GM19463 (cell line): ENCODE measurements at regions not wholly inside any gene's neighbourhood (a gene's known extent, or its start where the extent isn't known, plus 50 kb on each side); places are given as distances from the start of the nearest gene placed in this dataset.
A peak's percentile ranks its signal among the peaks of the same experiment; 100 is the strongest.
"Not testable (repeated sequence)": the region's sequence is repeated elsewhere in the genome, so short reads cannot be mapped to it uniquely, and the experiment has no call there.

Experiments used
- ATAC-seq: cut with Tn5 transposase; IDR thresholded peaks from one replicate; pipeline ENCODE4 v1.9.1; 2021; ENCODE audit warnings: mild to moderate bottlenecking, moderate library complexity; ENCODE audit not compliant: unreplicated experiment

- no peak for ATAC-seq
Measured at GRCh38 chr2:150371044-150371818, 116.2 kb downstream of the RND3 start.

DNA sequence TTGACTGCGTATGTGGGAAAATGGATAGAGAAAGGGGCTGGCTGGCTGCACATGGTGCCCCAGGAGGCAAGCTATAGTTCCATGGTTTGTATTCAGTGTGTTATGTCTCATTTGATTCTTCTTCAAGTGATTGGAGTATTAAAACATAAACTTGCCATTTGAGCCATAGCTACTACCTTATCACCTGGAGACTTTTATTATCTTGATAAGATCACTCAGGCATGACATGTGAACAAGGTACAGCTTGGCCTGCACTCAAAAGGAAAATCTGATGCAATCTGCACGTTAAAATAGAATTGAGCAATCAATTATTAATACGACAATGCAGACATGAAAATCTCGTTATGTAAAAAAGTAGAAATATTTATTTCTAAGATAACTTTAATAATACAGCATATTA is 116.9 kb downstream of the RND3 start:
- no peak for ATAC-seq

GRCh38 chr2:150369862-150370261 is 117.6 kb downstream of the RND3 start:
- ATAC-seq = no peak

DNA sequence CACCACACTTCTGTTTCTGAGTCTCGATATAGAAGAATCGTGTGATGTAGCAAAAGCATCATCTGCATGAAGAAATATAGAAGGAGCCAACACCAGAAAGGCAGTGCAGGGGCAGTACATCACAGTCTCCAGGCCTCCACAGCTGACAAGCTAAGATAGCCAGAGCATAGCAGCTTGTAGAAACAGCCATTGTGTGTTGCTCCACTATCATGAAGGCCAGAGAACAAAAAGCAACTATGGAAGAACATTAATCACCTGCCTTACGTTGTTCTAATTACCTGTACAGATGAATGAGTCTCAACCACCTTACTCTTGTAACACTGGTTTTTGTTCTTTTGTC is 129.0 kb downstream of the RND3 start:
- no peak for ATAC-seq

- ATAC-seq = peak; percentile 95
Measured at GRCh38 chr2:150357770-150358467, 129.5 kb downstream of the RND3 start.

GRCh38 chr2:150355440-150355839 is 132.0 kb downstream of the RND3 start:
- ATAC-seq = no peak

DNA sequence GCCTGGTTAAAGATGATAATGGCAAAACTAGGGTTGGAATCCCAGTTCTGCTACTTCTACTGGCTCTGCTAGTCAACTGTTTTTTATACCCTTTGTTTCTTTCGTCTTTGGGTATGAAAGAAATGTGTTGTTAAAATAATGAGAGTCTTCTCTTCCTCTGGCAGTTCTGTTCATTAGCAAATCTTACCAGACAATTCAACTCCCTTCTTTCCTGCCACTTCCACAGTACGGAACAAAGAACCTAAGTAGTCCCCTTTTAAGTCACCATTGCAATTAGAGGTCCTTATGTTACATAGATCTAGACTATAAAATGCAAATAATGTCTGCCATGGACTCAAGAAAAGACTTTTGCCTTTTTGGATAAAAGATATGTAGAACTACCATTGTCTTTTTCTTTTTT is 134.1 kb downstream of the RND3 start:
- no peak for ATAC-seq

GRCh38 chr2:150351922-150352321 is 135.5 kb downstream of the RND3 start:
- ATAC-seq = no peak

DNA sequence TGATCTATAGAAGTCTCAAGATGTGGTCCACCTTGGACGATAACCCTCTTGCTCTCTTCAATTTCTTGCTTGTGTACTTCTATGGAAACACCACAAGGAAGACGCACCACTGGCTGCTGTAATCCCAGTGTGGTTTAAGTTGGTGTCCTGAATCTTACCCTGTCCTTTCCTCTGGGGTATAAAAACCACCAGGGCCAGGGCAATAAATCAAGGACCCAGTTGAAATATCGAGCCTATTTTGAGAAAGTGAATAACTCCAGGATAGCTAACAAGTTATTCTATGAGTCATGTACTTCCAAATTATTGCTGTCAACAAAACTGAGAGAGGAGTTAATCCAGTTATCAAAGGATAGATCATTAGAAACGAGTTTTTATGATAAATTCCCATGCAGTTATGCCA is 137.0 kb downstream of the RND3 start:
- ATAC-seq = no peak

- ATAC-seq = no peak
Measured at GRCh38 chr2:150346806-150347205, 140.7 kb downstream of the RND3 start.

DNA sequence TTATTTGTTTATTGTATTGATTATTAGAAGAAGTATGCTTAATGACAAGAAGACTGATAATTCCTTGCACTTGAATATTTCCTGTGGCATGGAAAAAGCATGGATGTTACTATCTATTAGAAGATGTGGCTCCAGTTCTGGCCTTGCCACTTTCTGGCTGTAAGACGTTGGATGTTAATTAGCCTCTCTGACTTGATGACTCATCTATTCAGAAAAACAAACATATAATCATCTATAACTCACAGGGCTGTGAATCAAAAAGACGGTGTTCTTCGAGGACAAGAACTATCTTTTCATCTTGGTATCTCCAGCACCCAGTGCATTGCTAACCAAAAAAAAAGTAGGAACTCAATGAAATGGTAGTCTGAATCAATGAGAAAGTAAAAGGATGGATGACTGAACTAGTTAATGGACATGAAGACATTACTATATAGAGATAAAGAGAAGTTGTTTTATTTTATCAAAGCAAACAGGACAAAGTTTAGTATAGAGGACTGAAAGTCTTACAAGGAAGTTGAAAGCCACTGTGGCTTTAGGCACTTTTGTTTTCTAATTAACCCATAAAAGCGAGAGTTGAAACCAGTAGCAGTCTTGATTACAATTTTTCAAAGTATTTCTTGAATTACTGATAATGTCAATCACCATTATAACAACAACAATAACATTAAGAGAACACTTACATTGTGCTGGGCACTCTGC is 145.3 kb downstream of the RND3 start:
- no peak for ATAC-seq

GRCh38 chr2:150339951-150340350 is 147.5 kb downstream of the RND3 start:
- ATAC-seq = no peak

- ATAC-seq = no peak
Measured at GRCh38 chr2:150339282-150339681, 148.2 kb downstream of the RND3 start.

GRCh38 chr2:150335596-150335995 is 151.9 kb downstream of the RND3 start:
- no peak for ATAC-seq

DNA sequence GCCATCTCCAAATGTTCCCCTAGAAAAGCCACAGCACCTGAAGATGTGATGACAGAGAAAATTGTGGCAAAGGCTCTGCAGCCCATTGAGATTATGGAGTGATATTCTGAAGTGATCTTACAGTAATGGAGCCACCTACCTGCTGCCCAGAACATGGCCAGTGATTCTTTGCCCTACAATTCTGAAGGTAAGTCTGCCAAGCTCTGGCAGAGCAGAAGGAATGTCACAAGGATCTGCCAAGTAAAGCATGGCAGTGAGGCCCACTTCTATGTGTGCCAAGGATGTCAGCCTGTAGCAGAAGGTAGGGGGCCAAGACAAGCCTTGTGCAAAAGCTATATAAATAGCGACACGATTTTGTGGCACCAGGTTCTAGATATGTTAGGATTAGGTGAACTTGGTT is 155.1 kb downstream of the RND3 start:
- ATAC-seq = no peak

DNA sequence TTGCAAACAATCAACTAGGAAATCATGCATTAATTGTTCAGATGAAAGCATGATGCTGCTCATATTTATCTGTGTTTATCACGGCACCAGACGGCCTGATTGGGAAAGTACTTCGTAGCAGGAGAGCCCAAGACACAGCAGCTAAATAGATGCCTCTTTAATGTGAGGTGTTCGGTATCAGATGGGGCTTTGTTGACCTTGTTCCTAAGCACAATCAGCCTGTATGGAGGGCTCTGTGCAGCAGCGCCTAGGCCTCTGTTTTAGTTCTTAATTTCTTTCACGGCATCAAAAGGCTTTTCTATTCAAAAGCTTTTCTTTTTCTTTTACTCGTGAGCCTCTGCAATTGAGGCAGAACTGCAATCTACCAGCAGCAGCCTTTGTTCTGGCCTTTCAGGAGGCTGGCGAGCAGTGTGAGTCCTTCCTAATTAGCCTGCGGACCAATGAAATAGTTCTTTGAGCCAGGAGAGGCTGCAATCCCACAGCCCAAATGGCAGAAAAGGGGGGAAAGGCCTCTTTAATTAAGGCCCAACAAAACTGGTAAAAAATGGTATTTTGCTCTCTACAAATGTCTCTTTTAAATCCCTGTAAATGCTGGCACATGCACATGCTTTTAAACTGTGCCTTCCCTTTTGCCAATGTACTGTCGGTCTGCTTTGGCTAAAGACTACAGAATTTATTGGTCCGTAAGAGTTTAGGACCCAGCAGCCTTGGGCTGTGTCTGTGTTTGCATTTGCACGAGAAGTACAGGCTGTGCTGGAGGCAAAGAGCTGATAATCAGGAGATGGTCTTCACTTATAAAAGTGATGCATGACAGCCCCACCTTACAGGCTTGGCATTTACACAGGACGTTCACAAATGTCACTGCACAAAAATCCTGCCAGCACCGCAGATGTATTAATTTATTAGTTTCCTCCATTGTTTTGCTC is 159.6 kb downstream of the RND3 start:
- ATAC-seq = no peak

DNA sequence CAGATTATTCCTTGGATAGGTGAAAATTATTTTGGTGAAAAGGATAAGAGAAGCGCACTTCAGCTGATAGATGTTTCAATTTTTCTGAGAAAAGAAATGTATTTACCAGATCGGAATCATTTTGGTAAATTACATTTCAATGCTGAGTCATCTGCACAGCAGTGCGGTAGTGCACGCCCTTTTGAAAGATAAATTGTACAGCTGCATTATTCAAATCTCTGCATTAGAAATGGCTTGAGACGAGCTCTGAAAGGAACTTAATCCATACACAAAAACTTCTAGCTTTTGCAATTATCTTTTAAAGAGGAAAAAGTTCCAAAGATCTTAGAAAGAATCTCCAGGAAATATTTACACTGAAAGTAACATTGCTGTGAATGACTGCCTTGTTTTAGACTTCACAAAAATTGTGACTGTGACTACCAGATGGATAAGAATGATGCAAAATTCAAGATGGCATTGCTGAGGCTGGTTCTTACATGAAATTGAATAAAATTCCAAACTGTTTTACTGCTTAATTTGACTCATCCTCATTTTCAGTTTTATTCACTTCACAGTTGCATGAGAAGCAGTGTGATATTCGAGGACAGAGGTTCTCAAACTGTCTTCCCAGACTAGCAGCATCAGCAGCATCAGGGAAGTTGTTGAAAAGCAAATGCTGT is 161.7 kb downstream of the RND3 start:
- ATAC-seq = no peak

- ATAC-seq = not testable (repeated sequence)
Measured at GRCh38 chr2:150323071-150323470, 164.4 kb downstream of the RND3 start.

DNA sequence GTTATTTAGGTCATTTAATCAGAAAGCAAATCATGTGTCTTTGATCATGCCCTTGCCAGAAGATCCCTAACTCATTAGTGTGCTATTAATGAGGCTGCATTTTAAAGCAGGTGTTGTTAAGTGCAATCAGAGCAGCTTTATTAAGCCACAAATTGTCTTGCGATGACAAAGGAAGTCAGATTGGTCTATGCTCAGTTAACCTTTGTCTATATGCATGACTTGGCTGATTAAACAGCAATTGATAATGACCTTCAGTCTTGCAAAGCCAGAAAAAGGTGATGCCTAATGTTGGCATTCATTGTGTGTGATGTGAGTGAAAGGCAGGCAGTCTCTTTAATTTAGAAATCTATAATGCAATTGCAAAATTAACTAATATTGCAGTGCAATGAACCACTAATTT is 166.9 kb downstream of the RND3 start:
- no peak for ATAC-seq
